WTC11 (cell line): ENCODE measurements at regions not wholly inside any gene's neighbourhood (a gene's known extent, or its start where the extent isn't known, plus 50 kb on each side); places are given as distances from the start of the nearest gene placed in this dataset.

ENCODE experiments used
- CTCF ChIP-seq: fragments of 200-600 bp; IDR thresholded peaks from 2 replicates; pipeline ENCODE4 v1.8.0; 2022; ENCODE audit warnings: antibody characterized with exemption
- ETV6 ChIP-seq: sonication (generic); formaldehyde crosslinking; IDR thresholded peaks from 2 replicates; pipeline ENCODE4 v1.8.1; 2022; ENCODE audit warnings: mild to moderate bottlenecking, missing genetic modification reagents
- FOXP4 ChIP-seq: sonication (generic); formaldehyde crosslinking; IDR thresholded peaks from 2 replicates; pipeline ENCODE4 v1.8.0; 2022; ENCODE audit warnings: mild to moderate bottlenecking, missing genetic modification reagents
- SP1 ChIP-seq: sonication (generic); formaldehyde crosslinking; conservative IDR thresholded peaks from 2 replicates; pipeline ENCODE4 v1.8.1; 2022; ENCODE audit warnings: missing genetic modification reagents
- ZSCAN18 ChIP-seq: fragments of 250-450 bp; sonication (Bioruptor Pico); IDR thresholded peaks from 2 replicates; pipeline ENCODE4 v2.1.2; 2022; ENCODE audit warnings: mild to moderate bottlenecking, moderate library complexity

- TF ChIP-seq CTCF, result no peak
- TF ChIP-seq SP1 (CRISPR knock-in tag), result no peak
- TF ChIP-seq ETV6 (CRISPR knock-in tag), result no peak
- TF ChIP-seq FOXP4 (CRISPR knock-in tag), result no peak
- no peak for TF ChIP-seq ZSCAN18 (CRISPR knock-in tag)
Observed at GRCh38 chr2:48112911-48113680, 201.4 kb upstream of the FOXN2 start.
